ENCODE measurements at regions not wholly inside any gene's neighbourhood (a gene's known extent, or its start where the extent isn't known, plus 50 kb on each side); places are given as distances from the start of the nearest gene placed in this dataset.

GRCh38 chr1:81498471-81499462 is 302.0 kb upstream of the ADGRL2 start:
- Histone ChIP-seq H3K36me3 (no peaks in the 10 kb centered on the region), H3K27ac (no peak overlapping the region), H3K4me1 (peaks cover 0 to 17% (median 6%) of the 10 kb centered on the region in 4 donors), H3K27me3 (no peaks in the 10 kb centered on the region), H3K9me3 (no peaks in the 10 kb centered on the region), H3K4me3 (no peak overlapping the region)
- TF ChIP-seq, protein P1, sequence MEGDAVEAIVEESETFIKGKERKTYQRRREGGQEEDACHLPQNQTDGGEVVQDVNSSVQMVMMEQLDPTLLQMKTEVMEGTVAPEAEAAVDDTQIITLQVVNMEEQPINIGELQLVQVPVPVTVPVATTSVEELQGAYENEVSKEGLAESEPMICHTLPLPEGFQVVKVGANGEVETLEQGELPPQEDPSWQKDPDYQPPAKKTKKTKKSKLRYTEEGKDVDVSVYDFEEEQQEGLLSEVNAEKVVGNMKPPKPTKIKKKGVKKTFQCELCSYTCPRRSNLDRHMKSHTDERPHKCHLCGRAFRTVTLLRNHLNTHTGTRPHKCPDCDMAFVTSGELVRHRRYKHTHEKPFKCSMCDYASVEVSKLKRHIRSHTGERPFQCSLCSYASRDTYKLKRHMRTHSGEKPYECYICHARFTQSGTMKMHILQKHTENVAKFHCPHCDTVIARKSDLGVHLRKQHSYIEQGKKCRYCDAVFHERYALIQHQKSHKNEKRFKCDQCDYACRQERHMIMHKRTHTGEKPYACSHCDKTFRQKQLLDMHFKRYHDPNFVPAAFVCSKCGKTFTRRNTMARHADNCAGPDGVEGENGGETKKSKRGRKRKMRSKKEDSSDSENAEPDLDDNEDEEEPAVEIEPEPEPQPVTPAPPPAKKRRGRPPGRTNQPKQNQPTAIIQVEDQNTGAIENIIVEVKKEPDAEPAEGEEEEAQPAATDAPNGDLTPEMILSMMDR (IDR thresholded peaks at IDR 0.05) = no peak
- DNase-seq = no peak
- intact Hi-C loops (cut with DNase I; ENCODE audit: low total_unique reads) = no loop called here

- Histone ChIP-seq H3K27me3 (no peaks in the 10 kb centered on the region), H3K4me1 (peaks cover 0 to 30% (median 13%) of the 10 kb centered on the region in 4 donors), H3K27ac (no peak overlapping the region), H3K9me3 (no peaks in the 10 kb centered on the region), H3K36me3 (no peaks in the 10 kb centered on the region), H3K4me3 (no peak overlapping the region)
- no peak for DNase-seq
- intact Hi-C loops (cut with DNase I; ENCODE audit: low total_unique reads) = no loop called here
- TF ChIP-seq, protein P1 (IDR thresholded peaks at IDR 0.05) = no peak
These were observed 304.4 kb upstream of the ADGRL2 start for GRCh38 chr1:81496349-81496748.

- DNase-seq = no peak
- intact Hi-C loops (cut with DNase I; ENCODE audit: low total_unique reads) = no loop called here
- peaks cover 0 to 21% (median 10%) of the 10 kb centered on the region in 4 donors for H3K4me1 ChIP-seq
- H3K27ac ChIP-seq = peak overlapping the region; percentile 36 to 42
- H3K36me3 ChIP-seq = no peaks in the 10 kb centered on the region
- TF ChIP-seq, protein P1 (IDR thresholded peaks at IDR 0.05) = no peak
- H3K4me3 ChIP-seq = no peak overlapping the region
- peaks cover 0 to 9% (median 4%) of the 10 kb centered on the region in 3 donors for H3K9me3 ChIP-seq
- H3K27me3 ChIP-seq = no peaks in the 10 kb centered on the region
These were observed 307.4 kb upstream of the ADGRL2 start for GRCh38 chr1:81493102-81493869.

DNA sequence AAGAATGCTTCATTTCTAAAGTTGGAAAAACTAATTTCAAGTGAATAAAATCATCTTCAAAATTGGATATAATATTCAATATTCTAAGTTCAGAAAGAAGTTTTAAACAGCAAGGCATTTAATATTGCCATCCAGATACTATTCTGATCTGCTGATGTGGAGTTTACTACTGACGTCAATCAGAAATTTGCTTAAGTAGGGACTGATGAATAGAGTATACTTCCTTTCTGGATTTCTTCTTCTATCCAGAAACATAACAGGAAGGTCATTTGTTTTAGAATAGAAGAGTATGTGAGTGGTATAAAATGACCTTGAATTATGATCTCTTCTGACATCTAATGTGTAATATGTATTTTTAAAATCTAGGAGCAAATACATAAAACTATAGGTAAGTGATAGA is 308.1 kb upstream of the ADGRL2 start:
- intact Hi-C loops (cut with DNase I; ENCODE audit: low total_unique reads) = no loop called here
- no peak overlapping the region for H3K4me3 ChIP-seq
- no peaks in the 10 kb centered on the region for H3K36me3 ChIP-seq
- peaks cover 0 to 20% (median 10%) of the 10 kb centered on the region in 4 donors for H3K4me1 ChIP-seq
- peaks cover 0 to 9% (median 4%) of the 10 kb centered on the region in 3 donors for H3K9me3 ChIP-seq
- TF ChIP-seq, protein P1 (IDR thresholded peaks at IDR 0.05) = no peak
- no peak for DNase-seq
- H3K27ac ChIP-seq = peak overlapping the region; percentile 36 to 42
- H3K27me3 ChIP-seq = no peaks in the 10 kb centered on the region

DNA sequence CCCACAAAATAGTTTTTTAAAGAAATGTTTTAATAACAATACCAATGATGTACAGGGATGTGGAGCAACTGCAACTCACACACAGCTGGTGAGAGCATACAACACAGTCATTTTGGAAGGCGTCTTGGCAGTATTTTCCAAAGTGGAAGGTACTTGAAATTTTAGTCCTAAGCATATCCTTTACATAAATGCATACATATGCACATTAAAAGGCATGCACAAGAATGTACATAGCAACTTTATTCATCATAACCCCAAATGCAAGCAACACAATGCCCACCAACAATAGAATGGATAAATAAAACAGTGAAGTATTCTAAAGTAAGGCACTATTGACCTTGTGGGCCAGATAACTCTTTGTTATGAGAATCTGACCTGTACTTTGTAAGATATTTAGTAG is 310.1 kb upstream of the ADGRL2 start:
- H3K4me3 ChIP-seq = no peak overlapping the region
- peaks cover 0 to 9% (median 4%) of the 10 kb centered on the region in 3 donors for H3K9me3 ChIP-seq
- no peak for DNase-seq
- H3K27me3 ChIP-seq = no peaks in the 10 kb centered on the region
- peaks cover 0 to 20% (median 10%) of the 10 kb centered on the region in 4 donors for H3K4me1 ChIP-seq
- no peaks in the 10 kb centered on the region for H3K36me3 ChIP-seq
- intact Hi-C loops (cut with DNase I; ENCODE audit: low total_unique reads) = no loop called here
- no peak overlapping the region for H3K27ac ChIP-seq
- TF ChIP-seq, protein P1 (IDR thresholded peaks at IDR 0.05) = no peak

All from tibial artery (tissue), 4 donors.